Tibial nerve (tissue), 4 donors: ENCODE measurements at regions not wholly inside any gene's neighbourhood (a gene's known extent, or its start where the extent isn't known, plus 50 kb on each side); places are given as distances from the start of the nearest gene placed in this dataset.

ENCODE experiments used
- EP300 ChIP-seq, 2 donors: sonication (generic); formaldehyde crosslinking; IDR thresholded peaks; one replicate each; pipeline ENCODE4 v1.6.1; 2017; ENCODE audit warnings: antibody characterized with exemption in 2 of 2, mild to moderate bottlenecking in 1 of 2
- TF ChIP-seq, protein P1 (sequence below), 5 experiments: fragments of 200-600 bp in 3 of 5; fragments of 450-650 bp in 2 of 5; sonication (generic) in 3 of 5; IDR thresholded peaks; one replicate each; pipeline ENCODE4 v1.5.1; 2016 to 2019; ENCODE audit warnings: antibody characterized with exemption in 5 of 5, mild to moderate bottlenecking in 3 of 5, moderate library complexity in 2 of 5

DNA sequence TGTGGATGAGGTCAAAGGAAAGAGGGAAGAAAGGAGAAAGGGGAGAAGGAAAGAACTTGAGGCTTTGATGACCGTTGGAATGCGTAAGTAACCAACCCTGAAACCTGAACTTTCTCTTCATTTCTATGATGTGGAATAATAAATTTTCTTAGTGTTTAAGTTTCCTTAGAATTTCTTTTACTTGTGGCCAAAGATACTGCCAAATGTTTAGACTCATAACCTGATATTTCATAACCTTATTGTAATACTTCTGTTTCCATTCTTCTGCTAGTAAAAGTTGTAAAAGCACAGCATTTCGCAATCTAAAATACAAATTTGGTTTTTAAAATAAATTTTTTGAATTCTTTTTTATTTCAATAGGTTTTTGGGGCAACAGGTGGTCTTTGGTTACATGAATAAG lies 258.5 kb upstream of the GIMD1 start:
- TF ChIP-seq, protein P1, sequence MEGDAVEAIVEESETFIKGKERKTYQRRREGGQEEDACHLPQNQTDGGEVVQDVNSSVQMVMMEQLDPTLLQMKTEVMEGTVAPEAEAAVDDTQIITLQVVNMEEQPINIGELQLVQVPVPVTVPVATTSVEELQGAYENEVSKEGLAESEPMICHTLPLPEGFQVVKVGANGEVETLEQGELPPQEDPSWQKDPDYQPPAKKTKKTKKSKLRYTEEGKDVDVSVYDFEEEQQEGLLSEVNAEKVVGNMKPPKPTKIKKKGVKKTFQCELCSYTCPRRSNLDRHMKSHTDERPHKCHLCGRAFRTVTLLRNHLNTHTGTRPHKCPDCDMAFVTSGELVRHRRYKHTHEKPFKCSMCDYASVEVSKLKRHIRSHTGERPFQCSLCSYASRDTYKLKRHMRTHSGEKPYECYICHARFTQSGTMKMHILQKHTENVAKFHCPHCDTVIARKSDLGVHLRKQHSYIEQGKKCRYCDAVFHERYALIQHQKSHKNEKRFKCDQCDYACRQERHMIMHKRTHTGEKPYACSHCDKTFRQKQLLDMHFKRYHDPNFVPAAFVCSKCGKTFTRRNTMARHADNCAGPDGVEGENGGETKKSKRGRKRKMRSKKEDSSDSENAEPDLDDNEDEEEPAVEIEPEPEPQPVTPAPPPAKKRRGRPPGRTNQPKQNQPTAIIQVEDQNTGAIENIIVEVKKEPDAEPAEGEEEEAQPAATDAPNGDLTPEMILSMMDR (IDR thresholded peaks at IDR 0.05), result no peak
- TF ChIP-seq EP300 (IDR thresholded peaks at IDR 0.05), result no peak
